ENCODE measurements at regions not wholly inside any gene's neighbourhood (a gene's known extent, or its start where the extent isn't known, plus 50 kb on each side); places are given as distances from the start of the nearest gene placed in this dataset.
A peak's percentile ranks its signal among the peaks of the same experiment; 100 is the strongest.

DNA sequence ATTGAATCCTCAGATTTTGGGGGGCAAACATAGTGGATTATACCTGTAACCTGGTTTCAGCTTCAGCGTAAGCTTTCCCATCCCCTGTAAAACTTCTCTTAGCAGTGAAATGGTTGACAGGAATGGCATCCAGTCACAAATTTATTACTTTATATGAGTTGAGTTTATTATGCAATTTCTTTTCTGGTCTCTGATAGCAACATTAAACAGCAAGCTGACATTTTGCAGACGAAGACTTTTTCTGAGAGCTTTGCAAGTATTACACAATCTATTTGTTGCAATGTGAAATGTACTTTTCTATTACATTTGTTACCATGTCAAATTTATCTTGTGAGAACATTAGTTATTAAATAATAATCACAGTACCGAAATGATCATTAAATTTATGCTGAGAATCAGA is 60.6 kb downstream of the GSPT2 start:
- Histone ChIP-seq H3K4me3 (replicated peaks in 1 of 3; ENCODE audit: insufficient read depth in 1 of 3, low read depth in 2 of 3, low read length in 3 of 3) (no peak overlapping the region), H3K27ac (ENCODE audit: extremely low read length, insufficient read depth, low read length) (no peak overlapping the region), H3K4me1 (ENCODE audit: insufficient read depth, low read length) (no peaks in the 10 kb centered on the region), H3K79me2 (ENCODE audit: insufficient read depth, low read length) (no peaks in the 10 kb centered on the region), H3K36me3 (replicated peaks in 1 of 2; ENCODE audit: control insufficient read depth in 1 of 2, insufficient read depth in 2 of 2, low read length in 2 of 2) (no peaks in the 10 kb centered on the region), H2AFZ (ENCODE audit: low read length) (no peak overlapping the region), H3K9me3 (ENCODE audit: low read length) (no peaks in the 10 kb centered on the region), H4K20me1 (ENCODE audit: insufficient read depth, low read length) (no peaks in the 10 kb centered on the region), H3K4me2 (ENCODE audit: low read depth, low read length) (no peak overlapping the region), H3K9ac (ENCODE audit: insufficient read depth, low read depth, low read length) (no peak overlapping the region), H3K27me3 (ENCODE audit: control insufficient read depth in 1 of 2, insufficient read depth in 2 of 2, low read length in 2 of 2) (no peaks in the 10 kb centered on the region)
- POLR2A ChIA-PET: no interaction called here
- FAIRE-seq (no peak), ATAC-seq (no peak), DNase-seq (ENCODE audit: low spot score) (no peak)
- BruUV-seq (replicated peaks): no TSS peak
- WGBS (ENCODE audit: low lambda C conversion rate): 35% methylated on average over 3 of the region's 3 CpGs
- CTCF ChIA-PET (ENCODE audit: low intra/inter-chr PET ratio, low total read pairs): no interaction called here
- intact Hi-C loops (cut with micrococcal nuclease; ENCODE audit: unreplicated experiment) (no loop called here), in situ Hi-C loops (cut with HindIII; ENCODE audit: extremely low pct_ligation_motif_present, low pct_unique_long_range_greater_than_20kb) (no loop called here)
- TF ChIP-seq TAF15 (IDR thresholded peaks at IDR 0.05; ENCODE audit: low read depth, low read length, poor library complexity, severe bottlenecking) (no peak), CEBPB (IDR thresholded peaks at IDR 0.05; ENCODE audit: borderline replicate concordance, low read depth, low read length) (peak; percentile 48; the same call in 1 of the 2 replicates)

DNA sequence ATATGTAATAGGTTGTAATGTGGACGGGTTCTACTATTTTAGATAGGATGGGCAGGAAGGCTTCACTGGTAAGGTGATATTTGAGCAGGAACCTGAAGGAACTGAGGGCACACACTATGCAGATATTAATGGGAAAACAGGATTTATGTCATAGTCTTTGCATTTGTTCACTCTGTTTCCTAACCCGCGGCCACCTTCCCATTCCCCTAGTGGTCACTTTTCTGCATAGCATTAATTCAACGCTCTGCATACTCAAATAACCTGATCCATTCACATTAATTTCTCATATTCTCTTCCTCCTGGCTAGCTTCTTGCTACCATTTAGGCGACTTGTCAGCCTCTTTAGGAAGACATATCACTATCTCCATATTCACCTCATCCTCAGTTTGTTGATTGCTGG is 61.5 kb downstream of the GSPT2 start:
- no peaks in the 10 kb centered on the region for H4K20me1 ChIP-seq (ENCODE audit: insufficient read depth, low read length)
- no peak overlapping the region for H3K4me3 ChIP-seq (replicated peaks in 1 of 3; ENCODE audit: insufficient read depth in 1 of 3, low read depth in 2 of 3, low read length in 3 of 3)
- BruUV-seq (replicated peaks): no TSS peak
- no peak for FAIRE-seq
- H3K4me2 ChIP-seq (ENCODE audit: low read depth, low read length): no peak overlapping the region
- no peaks in the 10 kb centered on the region for H3K79me2 ChIP-seq (ENCODE audit: insufficient read depth, low read length)
- ATAC-seq: no peak
- ChIA-PET CTCF (ENCODE audit: low intra/inter-chr PET ratio, low total read pairs) (no interaction called here), POLR2A (no interaction called here)
- intact Hi-C loops (cut with micrococcal nuclease; ENCODE audit: unreplicated experiment) (no loop called here), in situ Hi-C loops (cut with HindIII; ENCODE audit: extremely low pct_ligation_motif_present, low pct_unique_long_range_greater_than_20kb) (no loop called here)
- H2AFZ ChIP-seq (ENCODE audit: low read length): no peak overlapping the region
- no peaks in the 10 kb centered on the region for H3K9me3 ChIP-seq (ENCODE audit: low read length)
- H3K27me3 ChIP-seq (ENCODE audit: control insufficient read depth in 1 of 2, insufficient read depth in 2 of 2, low read length in 2 of 2): no peaks in the 10 kb centered on the region
- no peak overlapping the region for H3K9ac ChIP-seq (ENCODE audit: insufficient read depth, low read depth, low read length)
- DNase-seq (ENCODE audit: low spot score): no peak
- no peak overlapping the region for H3K27ac ChIP-seq (ENCODE audit: extremely low read length, insufficient read depth, low read length)
- 60% methylated on average over 5 of the region's 5 CpGs for WGBS (ENCODE audit: low lambda C conversion rate)
- no peaks in the 10 kb centered on the region for H3K4me1 ChIP-seq (ENCODE audit: insufficient read depth, low read length)
- no peaks in the 10 kb centered on the region for H3K36me3 ChIP-seq (replicated peaks in 1 of 2; ENCODE audit: control insufficient read depth in 1 of 2, insufficient read depth in 2 of 2, low read length in 2 of 2)
- TF ChIP-seq, protein P1, sequence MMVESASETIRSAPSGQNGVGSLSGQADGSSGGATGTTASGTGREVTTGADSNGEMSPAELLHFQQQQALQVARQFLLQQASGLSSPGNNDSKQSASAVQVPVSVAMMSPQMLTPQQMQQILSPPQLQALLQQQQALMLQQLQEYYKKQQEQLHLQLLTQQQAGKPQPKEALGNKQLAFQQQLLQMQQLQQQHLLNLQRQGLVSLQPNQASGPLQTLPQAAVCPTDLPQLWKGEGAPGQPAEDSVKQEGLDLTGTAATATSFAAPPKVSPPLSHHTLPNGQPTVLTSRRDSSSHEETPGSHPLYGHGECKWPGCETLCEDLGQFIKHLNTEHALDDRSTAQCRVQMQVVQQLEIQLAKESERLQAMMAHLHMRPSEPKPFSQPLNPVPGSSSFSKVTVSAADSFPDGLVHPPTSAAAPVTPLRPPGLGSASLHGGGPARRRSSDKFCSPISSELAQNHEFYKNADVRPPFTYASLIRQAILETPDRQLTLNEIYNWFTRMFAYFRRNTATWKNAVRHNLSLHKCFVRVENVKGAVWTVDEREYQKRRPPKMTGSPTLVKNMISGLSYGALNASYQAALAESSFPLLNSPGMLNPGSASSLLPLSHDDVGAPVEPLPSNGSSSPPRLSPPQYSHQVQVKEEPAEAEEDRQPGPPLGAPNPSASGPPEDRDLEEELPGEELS (CRISPR knock-in tag; IDR thresholded peaks at IDR 0.05): no peak
- TF ChIP-seq MED1 (CRISPR knock-in tag; IDR thresholded peaks at IDR 0.05): no peak
- no peak for TF ChIP-seq FOSL1 (CRISPR knock-in tag; IDR thresholded peaks at IDR 0.05; ENCODE audit: borderline replicate concordance)
- TF ChIP-seq SRSF9 (IDR thresholded peaks at IDR 0.05; ENCODE audit: borderline replicate concordance, insufficient read depth, low read depth, low read length, poor library complexity, severe bottlenecking): no peak
- no peak for TF ChIP-seq SMARCC2 (IDR thresholded peaks at IDR 0.05)
- no peak for TF ChIP-seq ZNF768 (CRISPR knock-in tag; IDR thresholded peaks at IDR 0.05)
- TF ChIP-seq BRCA1 (CRISPR knock-in tag; IDR thresholded peaks at IDR 0.05): no peak
- no peak for TF ChIP-seq EP300 (IDR thresholded peaks at IDR 0.05; ENCODE audit: low read depth in 2 of 2, low read length in 2 of 2)
- no peak for TF ChIP-seq EP300 (CRISPR knock-in tag; IDR thresholded peaks at IDR 0.05; ENCODE audit: borderline replicate concordance)
- TF ChIP-seq, protein P2, sequence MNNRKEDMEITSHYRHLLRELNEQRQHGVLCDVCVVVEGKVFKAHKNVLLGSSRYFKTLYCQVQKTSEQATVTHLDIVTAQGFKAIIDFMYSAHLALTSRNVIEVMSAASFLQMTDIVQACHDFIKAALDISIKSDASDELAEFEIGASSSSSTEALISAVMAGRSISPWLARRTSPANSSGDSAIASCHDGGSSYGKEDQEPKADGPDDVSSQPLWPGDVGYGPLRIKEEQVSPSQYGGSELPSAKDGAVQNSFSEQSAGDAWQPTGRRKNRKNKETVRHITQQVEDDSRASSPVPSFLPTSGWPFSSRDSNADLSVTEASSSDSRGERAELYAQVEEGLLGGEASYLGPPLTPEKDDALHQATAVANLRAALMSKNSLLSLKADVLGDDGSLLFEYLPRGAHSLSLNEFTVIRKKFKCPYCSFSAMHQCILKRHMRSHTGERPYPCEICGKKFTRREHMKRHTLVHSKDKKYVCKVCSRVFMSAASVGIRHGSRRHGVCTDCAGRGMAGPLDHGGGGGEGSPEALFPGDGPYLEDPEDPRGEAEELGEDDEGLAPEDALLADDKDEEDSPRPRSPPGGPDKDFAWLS (CRISPR knock-in tag; IDR thresholded peaks at IDR 0.05; ENCODE audit: borderline replicate concordance): no peak
- TF ChIP-seq, protein P3, sequence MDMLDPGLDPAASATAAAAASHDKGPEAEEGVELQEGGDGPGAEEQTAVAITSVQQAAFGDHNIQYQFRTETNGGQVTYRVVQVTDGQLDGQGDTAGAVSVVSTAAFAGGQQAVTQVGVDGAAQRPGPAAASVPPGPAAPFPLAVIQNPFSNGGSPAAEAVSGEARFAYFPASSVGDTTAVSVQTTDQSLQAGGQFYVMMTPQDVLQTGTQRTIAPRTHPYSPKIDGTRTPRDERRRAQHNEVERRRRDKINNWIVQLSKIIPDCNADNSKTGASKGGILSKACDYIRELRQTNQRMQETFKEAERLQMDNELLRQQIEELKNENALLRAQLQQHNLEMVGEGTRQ (IDR thresholded peaks at IDR 0.05; ENCODE audit: low read depth, low read length): no peak
- TF ChIP-seq, protein P3 (CRISPR knock-in tag; IDR thresholded peaks at IDR 0.05; ENCODE audit: borderline replicate concordance): no peak
